ENCODE measurements at regions not wholly inside any gene's neighbourhood (a gene's known extent, or its start where the extent isn't known, plus 50 kb on each side); places are given as distances from the start of the nearest gene placed in this dataset.

DNA sequence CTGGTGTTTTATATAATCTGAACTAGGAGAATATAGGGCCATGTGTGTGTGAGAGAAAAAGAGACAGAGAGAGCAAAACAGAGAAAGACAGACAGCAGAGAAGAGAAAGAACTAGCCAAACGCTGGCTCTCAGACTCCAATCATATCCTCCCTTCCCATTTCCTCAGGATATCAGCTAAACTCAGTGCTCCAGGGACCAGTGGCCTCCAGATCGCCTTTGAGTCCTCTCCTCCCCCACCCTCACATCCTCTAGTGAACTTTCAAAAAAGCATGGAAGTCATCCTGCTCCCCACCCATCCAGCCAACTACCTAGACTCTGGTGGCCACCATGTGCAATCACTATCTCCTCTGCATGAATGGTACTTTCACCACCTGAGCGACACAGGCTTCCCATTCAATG lies 386.1 kb upstream of the NPVF start:
- Histone ChIP-seq H3K9me3 (no peaks in the 10 kb centered on the region), H3K36me3 (no peaks in the 10 kb centered on the region), H3K27me3 (peaks cover 10% of the 10 kb centered on the region), H3K4me3 (ENCODE audit: low read depth in 1 of 2, low read length in 1 of 2) (no peak overlapping the region), H3K4me1 (ENCODE audit: control insufficient read depth in 1 of 2, insufficient read depth in 1 of 2, low read depth in 1 of 2, low read length in 1 of 2) (no peaks in the 10 kb centered on the region), H3K27ac (no peak overlapping the region)
- TF ChIP-seq, protein P1, sequence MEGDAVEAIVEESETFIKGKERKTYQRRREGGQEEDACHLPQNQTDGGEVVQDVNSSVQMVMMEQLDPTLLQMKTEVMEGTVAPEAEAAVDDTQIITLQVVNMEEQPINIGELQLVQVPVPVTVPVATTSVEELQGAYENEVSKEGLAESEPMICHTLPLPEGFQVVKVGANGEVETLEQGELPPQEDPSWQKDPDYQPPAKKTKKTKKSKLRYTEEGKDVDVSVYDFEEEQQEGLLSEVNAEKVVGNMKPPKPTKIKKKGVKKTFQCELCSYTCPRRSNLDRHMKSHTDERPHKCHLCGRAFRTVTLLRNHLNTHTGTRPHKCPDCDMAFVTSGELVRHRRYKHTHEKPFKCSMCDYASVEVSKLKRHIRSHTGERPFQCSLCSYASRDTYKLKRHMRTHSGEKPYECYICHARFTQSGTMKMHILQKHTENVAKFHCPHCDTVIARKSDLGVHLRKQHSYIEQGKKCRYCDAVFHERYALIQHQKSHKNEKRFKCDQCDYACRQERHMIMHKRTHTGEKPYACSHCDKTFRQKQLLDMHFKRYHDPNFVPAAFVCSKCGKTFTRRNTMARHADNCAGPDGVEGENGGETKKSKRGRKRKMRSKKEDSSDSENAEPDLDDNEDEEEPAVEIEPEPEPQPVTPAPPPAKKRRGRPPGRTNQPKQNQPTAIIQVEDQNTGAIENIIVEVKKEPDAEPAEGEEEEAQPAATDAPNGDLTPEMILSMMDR (IDR thresholded peaks at IDR 0.05), result no peak

DNA sequence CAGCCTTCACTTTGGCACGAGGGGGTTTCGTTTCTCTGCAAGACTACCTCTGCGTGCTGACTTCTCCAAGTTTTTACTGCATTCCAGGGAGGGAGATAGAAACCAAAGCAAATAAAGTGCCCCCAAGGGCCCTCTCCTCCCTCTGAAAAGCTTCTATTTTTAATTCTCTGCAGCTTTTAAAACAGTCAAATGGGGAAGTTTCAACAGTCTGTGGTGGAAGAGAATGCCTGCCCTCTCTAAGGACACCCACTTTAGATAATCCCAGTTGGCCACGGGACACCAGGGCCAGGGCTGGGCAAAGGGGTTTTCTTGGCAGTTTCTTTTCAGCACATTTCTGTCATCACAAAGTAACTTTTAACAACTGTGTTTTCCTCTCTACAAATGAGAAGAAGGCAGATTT lies 386.7 kb upstream of the NPVF start:
- no peaks in the 10 kb centered on the region for H3K4me1 ChIP-seq (ENCODE audit: control insufficient read depth in 1 of 2, insufficient read depth in 1 of 2, low read depth in 1 of 2, low read length in 1 of 2)
- no peaks in the 10 kb centered on the region for H3K9me3 ChIP-seq
- H3K4me3 ChIP-seq (ENCODE audit: low read depth in 1 of 2, low read length in 1 of 2), result no peak overlapping the region
- no peak overlapping the region for H3K27ac ChIP-seq
- H3K27me3 ChIP-seq, result peaks cover 10% of the 10 kb centered on the region
- no peaks in the 10 kb centered on the region for H3K36me3 ChIP-seq
- TF ChIP-seq, protein P1 (IDR thresholded peaks at IDR 0.05), result no peak

DNA sequence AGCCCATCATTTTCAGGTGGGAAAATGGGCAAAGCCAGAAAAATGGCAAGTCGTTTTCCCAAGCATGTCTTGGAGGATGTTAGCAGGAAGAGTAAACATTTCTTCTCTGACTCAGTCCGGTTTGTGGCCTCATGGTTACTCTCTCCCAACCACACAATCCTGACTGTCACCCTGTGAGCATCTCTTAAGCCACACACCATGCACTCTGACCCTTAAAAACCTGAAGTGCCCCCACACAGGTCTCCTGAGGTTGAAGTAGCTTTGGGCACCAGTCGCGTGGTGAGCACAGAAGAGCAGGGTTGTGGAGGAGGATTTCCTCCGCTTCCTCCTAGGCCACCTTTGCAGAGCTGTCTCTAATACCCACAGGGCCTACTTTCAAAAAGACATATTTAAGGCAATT lies 387.3 kb upstream of the NPVF start:
- H3K9me3 ChIP-seq, result no peaks in the 10 kb centered on the region
- peaks cover 10% of the 10 kb centered on the region for H3K27me3 ChIP-seq
- no peaks in the 10 kb centered on the region for H3K36me3 ChIP-seq
- TF ChIP-seq, protein P1 (IDR thresholded peaks at IDR 0.05), result no peak
- no peaks in the 10 kb centered on the region for H3K4me1 ChIP-seq (ENCODE audit: control insufficient read depth in 1 of 2, insufficient read depth in 1 of 2, low read depth in 1 of 2, low read length in 1 of 2)
- no peak overlapping the region for H3K4me3 ChIP-seq (ENCODE audit: low read depth in 1 of 2, low read length in 1 of 2)
- H3K27ac ChIP-seq, result no peak overlapping the region

DNA sequence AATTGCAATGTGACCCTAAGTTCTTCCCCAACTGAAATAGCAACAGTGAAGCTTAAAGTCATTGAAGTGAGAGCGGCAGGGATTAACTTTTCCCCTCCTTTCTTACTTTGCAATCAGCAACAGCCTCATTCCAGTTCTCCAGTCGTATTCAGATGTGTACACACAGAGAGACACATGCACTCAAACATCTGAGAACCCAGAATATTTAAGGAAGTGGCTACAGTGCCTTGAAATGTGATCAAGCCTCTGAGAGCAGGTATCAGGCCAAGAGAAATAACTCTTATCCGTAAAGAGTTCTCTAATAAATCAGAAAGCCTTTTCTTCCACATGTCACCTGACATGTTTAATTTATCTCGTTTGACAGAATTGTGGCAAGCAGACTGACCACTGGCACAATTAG lies 388.9 kb upstream of the NPVF start:
- no peaks in the 10 kb centered on the region for H3K4me1 ChIP-seq (ENCODE audit: control insufficient read depth in 1 of 2, insufficient read depth in 1 of 2, low read depth in 1 of 2, low read length in 1 of 2)
- no peaks in the 10 kb centered on the region for H3K36me3 ChIP-seq
- H3K27ac ChIP-seq, result no peak overlapping the region
- no peak overlapping the region for H3K4me3 ChIP-seq (ENCODE audit: low read depth in 1 of 2, low read length in 1 of 2)
- no peaks in the 10 kb centered on the region for H3K9me3 ChIP-seq
- TF ChIP-seq, protein P1 (IDR thresholded peaks at IDR 0.05), result no peak
- H3K27me3 ChIP-seq, result peaks cover 10% of the 10 kb centered on the region

DNA sequence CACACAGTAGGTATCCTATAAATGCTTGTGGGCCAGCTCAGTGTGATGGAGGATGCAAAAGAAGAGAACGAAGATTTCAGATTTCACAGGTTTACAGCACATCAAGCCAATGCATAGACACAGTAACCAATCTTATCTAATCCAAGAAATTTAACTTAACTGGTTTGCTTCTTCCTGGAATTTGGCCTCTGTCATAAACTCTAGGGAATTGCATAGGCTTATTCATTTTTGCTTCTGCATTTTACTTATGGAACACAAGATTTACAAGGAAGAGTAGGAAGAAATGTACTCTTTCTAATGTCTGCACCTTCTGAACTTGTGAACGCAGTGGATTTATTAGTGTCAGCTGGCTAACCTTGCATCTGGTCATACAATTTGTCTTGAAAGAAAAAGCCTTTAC lies 389.4 kb upstream of the NPVF start:
- Histone ChIP-seq H3K4me3 (ENCODE audit: low read depth in 1 of 2, low read length in 1 of 2) (no peak overlapping the region), H3K27me3 (peaks cover 15% of the 10 kb centered on the region), H3K9me3 (no peaks in the 10 kb centered on the region), H3K36me3 (no peaks in the 10 kb centered on the region), H3K4me1 (ENCODE audit: control insufficient read depth in 1 of 2, insufficient read depth in 1 of 2, low read depth in 1 of 2, low read length in 1 of 2) (no peaks in the 10 kb centered on the region), H3K27ac (no peak overlapping the region)
- TF ChIP-seq, protein P1 (IDR thresholded peaks at IDR 0.05), result no peak

DNA sequence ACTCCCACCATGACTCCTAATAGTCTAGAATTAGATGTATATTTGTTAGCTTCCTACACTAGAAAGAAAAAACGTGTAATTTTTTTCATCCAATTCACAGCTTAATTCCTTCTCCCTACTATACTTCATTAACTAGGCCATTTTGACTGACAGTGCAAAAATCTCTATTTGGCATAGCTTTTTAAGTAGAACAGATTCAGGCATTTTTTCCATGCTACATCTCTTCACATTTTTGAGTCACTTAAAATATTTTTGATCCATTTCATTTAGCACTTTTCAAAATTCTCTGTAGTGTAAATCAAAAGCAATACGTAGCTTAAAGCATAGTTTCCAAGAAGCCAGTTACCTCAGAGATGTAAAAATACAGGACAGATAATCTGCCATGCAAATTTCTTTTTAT lies 391.1 kb upstream of the NPVF start:
- Histone ChIP-seq H3K4me1 (ENCODE audit: control insufficient read depth in 1 of 2, insufficient read depth in 1 of 2, low read depth in 1 of 2, low read length in 1 of 2) (no peaks in the 10 kb centered on the region), H3K4me3 (ENCODE audit: low read depth in 1 of 2, low read length in 1 of 2) (no peak overlapping the region), H3K27me3 (peaks cover 17% of the 10 kb centered on the region), H3K36me3 (no peaks in the 10 kb centered on the region), H3K27ac (no peak overlapping the region), H3K9me3 (no peaks in the 10 kb centered on the region)
- TF ChIP-seq, protein P1 (IDR thresholded peaks at IDR 0.05), result no peak

Data from neutrophil (primary cell).